Testis (tissue), 2 donors: ENCODE measurements at regions not wholly inside any gene's neighbourhood (a gene's known extent, or its start where the extent isn't known, plus 50 kb on each side); places are given as distances from the start of the nearest gene placed in this dataset.

Experiments
- DNase-seq: peaks from one replicate; pipeline ENCODE4 v3.0.0-alpha.2; 2019
- H3K27ac ChIP-seq, 2 donors: fragments of 200-600 bp; sonication (generic); one replicate each; pipeline ENCODE4 v1.5.1; 2019
- H3K27me3 ChIP-seq: fragments of 200-600 bp; sonication (generic); one replicate; pipeline ENCODE4 v1.5.1; 2019
- H3K36me3 ChIP-seq: fragments of 200-600 bp; sonication (generic); one replicate; pipeline ENCODE4 v1.5.1; 2017; ENCODE audit warnings: low read depth; ENCODE audit errors: missing control alignments
- H3K4me1 ChIP-seq: fragments of 200-600 bp; sonication (generic); one replicate; pipeline ENCODE4 v1.5.1; 2019
- H3K4me3 ChIP-seq, 2 donors: fragments of 200-600 bp; sonication (generic); one replicate each; pipeline ENCODE4 v1.5.1; 2017 to 2019
- H3K9me3 ChIP-seq: fragments of 200-600 bp; sonication (generic); one replicate; pipeline ENCODE4 v1.5.1; 2017
- POLR2A ChIP-seq: fragments of 450-650 bp; IDR thresholded peaks from one replicate; pipeline ENCODE4 v1.6.1; 2017; ENCODE audit warnings: antibody characterized with exemption, mild to moderate bottlenecking, moderate library complexity
- WGBS, 2 donors: methylation state at CpG; one replicate each; pipeline ENCODE4 v1.1.5; 2018; 5-methylcytosine and 5-hydroxymethylcytosine counted together
- intact Hi-C: fragments of 100-400 bp; cut with DNase I; formaldehyde crosslinking; loops from one replicate; pipeline ENCODE4 v1.15.1; 2023; ENCODE audit warnings: low total_unique reads
- TF ChIP-seq, protein P1 (sequence below), 3 experiments: fragments of 450-650 bp in 2 of 3; fragments of 200-600 bp in 1 of 3; sonication (generic) in 1 of 3; IDR thresholded peaks; one replicate each; pipeline ENCODE4 v1.5.1; 2016 to 2019; ENCODE audit warnings: antibody characterized with exemption in 3 of 3, mild to moderate bottlenecking in 2 of 3, moderate library complexity in 1 of 3

- TF ChIP-seq, protein P1, sequence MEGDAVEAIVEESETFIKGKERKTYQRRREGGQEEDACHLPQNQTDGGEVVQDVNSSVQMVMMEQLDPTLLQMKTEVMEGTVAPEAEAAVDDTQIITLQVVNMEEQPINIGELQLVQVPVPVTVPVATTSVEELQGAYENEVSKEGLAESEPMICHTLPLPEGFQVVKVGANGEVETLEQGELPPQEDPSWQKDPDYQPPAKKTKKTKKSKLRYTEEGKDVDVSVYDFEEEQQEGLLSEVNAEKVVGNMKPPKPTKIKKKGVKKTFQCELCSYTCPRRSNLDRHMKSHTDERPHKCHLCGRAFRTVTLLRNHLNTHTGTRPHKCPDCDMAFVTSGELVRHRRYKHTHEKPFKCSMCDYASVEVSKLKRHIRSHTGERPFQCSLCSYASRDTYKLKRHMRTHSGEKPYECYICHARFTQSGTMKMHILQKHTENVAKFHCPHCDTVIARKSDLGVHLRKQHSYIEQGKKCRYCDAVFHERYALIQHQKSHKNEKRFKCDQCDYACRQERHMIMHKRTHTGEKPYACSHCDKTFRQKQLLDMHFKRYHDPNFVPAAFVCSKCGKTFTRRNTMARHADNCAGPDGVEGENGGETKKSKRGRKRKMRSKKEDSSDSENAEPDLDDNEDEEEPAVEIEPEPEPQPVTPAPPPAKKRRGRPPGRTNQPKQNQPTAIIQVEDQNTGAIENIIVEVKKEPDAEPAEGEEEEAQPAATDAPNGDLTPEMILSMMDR (IDR thresholded peaks at IDR 0.05): no peak
- TF ChIP-seq POLR2A: no peak
- no peak overlapping the region for H3K27ac ChIP-seq
These were observed 239.4 kb upstream of the CTSO start for GRCh38 chr4:156193106-156193505.

GRCh38 chr4:156192033-156192432, 238.4 kb upstream of the CTSO start:
- Histone ChIP-seq H3K4me3 (no peak overlapping the region), H3K27ac (no peak overlapping the region), H3K36me3 (no peaks in the 10 kb centered on the region), H3K4me1 (peaks cover 4% of the 10 kb centered on the region), H3K9me3 (no peaks in the 10 kb centered on the region), H3K27me3 (no peaks in the 10 kb centered on the region)
- intact Hi-C loops: no loop called here
- no peak for DNase-seq
- no peak for TF ChIP-seq POLR2A
- TF ChIP-seq, protein P1 (IDR thresholded peaks at IDR 0.05): no peak

More at GRCh38 chr4:156193106-156193505, 239.4 kb upstream of the CTSO start:
- peaks cover 4% of the 10 kb centered on the region for H3K4me1 ChIP-seq
- H3K4me3 ChIP-seq: no peak overlapping the region
- H3K27me3 ChIP-seq: no peaks in the 10 kb centered on the region
- H3K36me3 ChIP-seq: no peaks in the 10 kb centered on the region
- no peaks in the 10 kb centered on the region for H3K9me3 ChIP-seq
- 67 to 68% methylated on average over 2 of the region's 2 CpGs for WGBS, 2 donors
- no peak for DNase-seq
- intact Hi-C loops: no loop called here

DNA sequence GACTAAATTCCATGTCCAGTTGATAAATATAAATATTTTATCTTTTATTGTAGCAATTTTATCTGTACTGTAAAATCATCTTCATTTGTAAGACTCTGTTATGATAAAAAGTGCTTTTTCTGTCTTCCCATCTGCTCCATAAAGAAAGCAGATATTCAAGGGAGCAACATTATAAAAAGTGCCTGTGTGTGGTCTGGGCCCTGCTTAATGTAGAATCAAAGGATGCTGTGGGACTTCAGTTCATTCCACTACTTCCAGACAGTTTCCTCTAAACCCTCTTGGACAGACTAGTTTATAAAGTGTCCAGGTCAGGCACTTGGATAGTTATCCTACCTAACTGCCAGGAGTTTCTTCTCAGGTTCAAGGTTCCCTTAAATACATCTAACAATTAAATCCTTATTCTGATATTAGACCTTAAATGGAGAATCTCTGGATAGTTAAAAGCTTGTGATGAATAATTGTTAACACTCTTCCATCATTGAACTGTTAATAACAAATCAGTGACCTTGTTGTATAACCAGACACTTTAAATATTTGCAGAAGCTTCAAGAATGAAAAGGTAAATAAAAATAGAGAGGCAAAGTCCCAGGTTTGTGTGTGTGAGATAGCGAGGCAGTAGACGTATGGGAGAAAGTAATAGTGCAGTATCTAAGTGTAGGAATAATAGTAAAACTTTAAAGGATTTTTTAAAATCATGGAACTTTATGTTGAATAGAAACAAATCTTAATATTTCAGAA, 237.5 kb upstream of the CTSO start:
- no peaks in the 10 kb centered on the region for H3K27me3 ChIP-seq
- DNase-seq: no peak
- intact Hi-C loops: no loop called here
- H3K27ac ChIP-seq: no peak overlapping the region
- H3K4me3 ChIP-seq: no peak overlapping the region
- H3K9me3 ChIP-seq: no peaks in the 10 kb centered on the region
- peaks cover 4% of the 10 kb centered on the region for H3K4me1 ChIP-seq
- WGBS, 2 donors: 78 to 84% methylated on average over 2 of the region's 2 CpGs
- TF ChIP-seq, protein P1 (IDR thresholded peaks at IDR 0.05): no peak
- TF ChIP-seq POLR2A: no peak
- no peaks in the 10 kb centered on the region for H3K36me3 ChIP-seq

GRCh38 chr4:156190615-156191014, 236.9 kb upstream of the CTSO start:
- TF ChIP-seq, protein P1 (IDR thresholded peaks at IDR 0.05): no peak
- TF ChIP-seq POLR2A: no peak
- H3K4me1 ChIP-seq: peaks cover 4% of the 10 kb centered on the region
- intact Hi-C loops: no loop called here
- H3K27ac ChIP-seq: no peak overlapping the region
- H3K9me3 ChIP-seq: no peaks in the 10 kb centered on the region
- WGBS, 2 donors: 50 to 52% methylated on average over 1 of the region's 1 CpG
- H3K4me3 ChIP-seq: no peak overlapping the region
- no peak for DNase-seq
- H3K27me3 ChIP-seq: no peaks in the 10 kb centered on the region
- H3K36me3 ChIP-seq: no peaks in the 10 kb centered on the region

- Histone ChIP-seq H3K4me3 (no peak overlapping the region), H3K36me3 (no peaks in the 10 kb centered on the region), H3K4me1 (peaks cover 4% of the 10 kb centered on the region), H3K27ac (no peak overlapping the region), H3K27me3 (no peaks in the 10 kb centered on the region), H3K9me3 (no peaks in the 10 kb centered on the region)
- WGBS, 2 donors: 88 to 89% methylated on average over 1 of the region's 1 CpG
- intact Hi-C loops: no loop called here
- TF ChIP-seq POLR2A: no peak
- TF ChIP-seq, protein P1 (IDR thresholded peaks at IDR 0.05): no peak
- DNase-seq: no peak
These were observed 234.9 kb upstream of the CTSO start for GRCh38 chr4:156188596-156188995.
